GM12878 (cell line): ENCODE measurements at regions not wholly inside any gene's neighbourhood (a gene's known extent, or its start where the extent isn't known, plus 50 kb on each side); places are given as distances from the start of the nearest gene placed in this dataset.

Experiments used
- ATAC-seq: fragments of 200-7000 bp; cut with Tn5 transposase; 3 replicates; pipeline ENCODE4 v1.9.1; 2020; ENCODE audit warnings: mild to moderate bottlenecking, moderate library complexity
- BruUV-seq: library from RNA; stranded (reverse); fragments of 400-500 nt; replicated peaks from 2 replicates; lab custom pipeline; 2021; lab: Mats Ljungman, UMichigan
- CTCF ChIA-PET: fragments of 300-600 bp; sonication (Branson Sonifier 250); formaldehyde crosslinking; extraction: SDS; loops from one replicate; lab custom pipeline; 2021; ENCODE audit warnings: inconsistent platforms; lab: Yijun Ruan, JAX
- POLR2A ChIA-PET: fragments of 350-600 bp; formaldehyde crosslinking; extraction: SDS; loops from one replicate; lab custom pipeline; 2021; ENCODE audit warnings: inconsistent platforms; lab: Charles Lee
- RAD21 ChIA-PET: fragments of 300-600 bp; sonication (Branson Sonifier 250); formaldehyde crosslinking; loops from one replicate; lab custom pipeline; 2023; ENCODE audit warnings: antibody characterized with exemption; ENCODE audit not compliant: unreplicated experiment; lab: Charles Lee
- SMC1A ChIA-PET: fragments of 300-600 bp; sonication (Branson Sonifier 250); formaldehyde crosslinking; loops from one replicate; lab custom pipeline; 2023; ENCODE audit not compliant: unreplicated experiment, uncharacterized antibody; lab: Charles Lee
- DNase-seq: peaks from one replicate; pipeline ENCODE4 v3.0.0-alpha.2; 2011; ENCODE audit warnings: low read depth, low spot score
- FAIRE-seq: peaks from 3 replicates; lab custom pipeline; 2011; peaks lifted over from hg19 to GRCh38; lab: Jason Lieb, UNC
- H2AFZ ChIP-seq: 2 replicates; pipeline ENCODE4 v1.6.0; 2011; ENCODE audit warnings: low read depth, low read length, control low read depth; ENCODE audit not compliant: control insufficient read depth
- H3K27ac ChIP-seq: 2 replicates; pipeline ENCODE4 v1.5.1; 2011; ENCODE audit warnings: control low read depth; ENCODE audit not compliant: control insufficient read depth, insufficient read depth
- H3K27me3 ChIP-seq, 2 experiments: replicated peaks in 1 of 2; 2 replicates each; pipeline versions ENCODE4 v1.6.0 to v1.6.1; 2011; ENCODE audit warnings: low read length in 1 of 2; ENCODE audit not compliant: control insufficient read depth in 2 of 2, insufficient read depth in 2 of 2
- H3K36me3 ChIP-seq, 2 experiments: 2 replicates each; pipeline ENCODE4 v1.5.1; 2011; ENCODE audit warnings: low read length in 1 of 2; ENCODE audit not compliant: control insufficient read depth in 2 of 2, insufficient read depth in 2 of 2
- H3K4me1 ChIP-seq: 2 replicates; pipeline ENCODE4 v1.6.1; 2011; ENCODE audit warnings: mild to moderate bottlenecking, low read length, moderate library complexity, mixed read lengths; ENCODE audit not compliant: control insufficient read depth, insufficient read depth
- H3K4me2 ChIP-seq: 2 replicates; pipeline ENCODE4 v1.6.0; 2011; ENCODE audit warnings: control low read depth; ENCODE audit not compliant: control insufficient read depth, insufficient read depth
- H3K4me3 ChIP-seq: fragments of 200-600 bp; sonication (generic); 2 replicates; pipeline ENCODE4 v1.5.1; 2016
- H3K79me2 ChIP-seq: 2 replicates; pipeline ENCODE4 v1.6.0; 2011; ENCODE audit warnings: low read length; ENCODE audit not compliant: control insufficient read depth, insufficient read depth
- H3K9ac ChIP-seq: 2 replicates; pipeline ENCODE4 v1.8.0; 2011; ENCODE audit warnings: low read length, control low read depth, mixed read lengths; ENCODE audit not compliant: control insufficient read depth, insufficient read depth
- H3K9me3 ChIP-seq: replicated peaks from 3 replicates; pipeline ENCODE4 v1.5.1; 2011; ENCODE audit warnings: mild to moderate bottlenecking, low read length; ENCODE audit not compliant: control insufficient read depth, insufficient read depth
- H4K20me1 ChIP-seq: 2 replicates; pipeline ENCODE4 v1.6.0; 2011; ENCODE audit not compliant: control insufficient read depth, insufficient read depth
- BCLAF1 ChIP-seq: fragments of 450-650 bp; IDR thresholded peaks from 2 replicates; pipeline ENCODE4 v1.6.1; 2017; ENCODE audit warnings: antibody characterized with exemption, mild to moderate bottlenecking, moderate library complexity
- CHD2 ChIP-seq: IDR thresholded peaks from 2 replicates; pipeline ENCODE4 v1.6.1; 2011; ENCODE audit warnings: low read depth, low read length, improper control_type of control experiment, borderline replicate concordance
- CHD4 ChIP-seq: fragments of 200-600 bp; sonication (generic); IDR thresholded peaks from 2 replicates; pipeline ENCODE4 v1.6.1; 2016; ENCODE audit warnings: mild to moderate bottlenecking
- CREB1 ChIP-seq: IDR thresholded peaks from 2 replicates; pipeline ENCODE4 v1.6.1; 2012; ENCODE audit warnings: low read depth, mild to moderate bottlenecking, inconsistent platforms
- KLF5 ChIP-seq: fragments of 450-650 bp; IDR thresholded peaks from 2 replicates; pipeline ENCODE4 v1.6.1; 2014; ENCODE audit warnings: mild to moderate bottlenecking; ENCODE audit not compliant: partially characterized antibody
- MTA3 ChIP-seq: IDR thresholded peaks from 2 replicates; pipeline ENCODE4 v1.6.1; 2012; ENCODE audit warnings: low read length, inconsistent platforms, borderline replicate concordance
- NFIC ChIP-seq: IDR thresholded peaks from 2 replicates; pipeline ENCODE4 v1.6.1; 2012; ENCODE audit warnings: low read depth, mild to moderate bottlenecking, inconsistent platforms, low read length, moderate library complexity
- RB1 ChIP-seq: fragments of 450-650 bp; formaldehyde crosslinking; IDR thresholded peaks from 2 replicates; pipeline ENCODE4 v1.6.1; 2017; ENCODE audit warnings: mild to moderate bottlenecking, borderline replicate concordance
- SMAD5 ChIP-seq: IDR thresholded peaks from 2 replicates; pipeline ENCODE4 v1.6.1; 2016; ENCODE audit warnings: antibody characterized with exemption, low read depth
- WRNIP1 ChIP-seq: IDR thresholded peaks from 2 replicates; pipeline ENCODE4 v1.6.1; 2011; ENCODE audit warnings: low read depth, low read length, improper control_type of control experiment, borderline replicate concordance
- ZNF24 ChIP-seq: fragments of 450-650 bp; IDR thresholded peaks from 2 replicates; pipeline ENCODE4 v1.6.1; 2017; ENCODE audit warnings: antibody characterized with exemption, mild to moderate bottlenecking
- WGBS: methylation state at CpG from one replicate; pipeline ENCODE4 v1.1.6; 2016; ENCODE audit warnings: low lambda C conversion rate; ENCODE audit not compliant: insufficient replicate concordance, insufficient coverage; ENCODE audit errors: missing lambda C conversion rate; 5-methylcytosine and 5-hydroxymethylcytosine counted together
- in situ Hi-C: fragments of 300-500 bp; cut with MboI; formaldehyde crosslinking; loops from 9 replicates; pipeline ENCODE4 v1.14.3; 2018; ENCODE audit warnings: mixed read lengths
- intact Hi-C: fragments of 100-400 bp; cut with micrococcal nuclease; formaldehyde crosslinking; loops from one replicate; pipeline ENCODE4 v1.14.2; 2022; ENCODE audit not compliant: unreplicated experiment
- TF ChIP-seq, protein P1 (sequence below): IDR thresholded peaks from 2 replicates; pipeline ENCODE4 v1.6.1; 2011; ENCODE audit warnings: low read depth, mild to moderate bottlenecking, low read length, moderate library complexity, borderline replicate concordance; ENCODE audit errors: extremely low read depth
- TF ChIP-seq, protein P2 (sequence below): IDR thresholded peaks from 2 replicates; pipeline ENCODE4 v1.6.1; 2012; ENCODE audit warnings: low read depth, low read length, improper control_type of control experiment
- TF ChIP-seq, protein P3 (sequence below): fragments of 450-650 bp; IDR thresholded peaks from 2 replicates; pipeline ENCODE4 v1.6.1; 2017; ENCODE audit warnings: low read depth, mild to moderate bottlenecking, moderate library complexity

DNA sequence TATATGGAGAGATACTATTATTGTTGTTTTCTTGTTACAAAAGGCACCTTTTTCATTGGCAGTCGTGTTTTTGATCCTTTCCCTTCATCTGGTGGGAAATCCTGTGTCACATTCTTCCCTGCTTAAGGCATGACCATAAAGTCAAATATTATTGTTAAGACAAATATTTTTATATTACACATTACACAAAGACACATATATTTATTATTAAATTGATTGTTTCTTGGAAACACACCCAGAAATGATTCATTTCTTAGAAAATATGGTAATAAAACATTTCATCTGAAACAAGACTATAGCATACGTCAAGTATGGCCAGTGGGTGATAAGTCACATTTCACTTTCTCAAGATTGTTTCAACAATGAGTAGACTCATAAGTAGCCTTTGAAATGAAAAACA is 77.3 kb downstream of the KCTD12 start:
- RAD21 ChIA-PET = no interaction called here
- SMC1A ChIA-PET = no interaction called here
- Histone ChIP-seq H3K4me3 (no peak overlapping the region), H3K4me1 (no peaks in the 10 kb centered on the region)
- no peak for DNase-seq
- BruUV-seq = no TSS peak
- WGBS = 26% methylated on average over 2 of the region's 2 CpGs
- intact Hi-C loops = no loop called here
- FAIRE-seq = no peak
- POLR2A ChIA-PET = no interaction called here
- TF ChIP-seq CHD4 (no peak), ZNF24 (no peak), KLF5 (no peak), WRNIP1 (no peak), BCLAF1 (no peak), SMAD5 (no peak), RB1 (no peak), CREB1 (no peak), MTA3 (no peak), CHD2 (no peak), NFIC (no peak)
- TF ChIP-seq, protein P1, sequence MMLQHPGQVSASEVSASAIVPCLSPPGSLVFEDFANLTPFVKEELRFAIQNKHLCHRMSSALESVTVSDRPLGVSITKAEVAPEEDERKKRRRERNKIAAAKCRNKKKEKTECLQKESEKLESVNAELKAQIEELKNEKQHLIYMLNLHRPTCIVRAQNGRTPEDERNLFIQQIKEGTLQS = no peak
- TF ChIP-seq, protein P2, sequence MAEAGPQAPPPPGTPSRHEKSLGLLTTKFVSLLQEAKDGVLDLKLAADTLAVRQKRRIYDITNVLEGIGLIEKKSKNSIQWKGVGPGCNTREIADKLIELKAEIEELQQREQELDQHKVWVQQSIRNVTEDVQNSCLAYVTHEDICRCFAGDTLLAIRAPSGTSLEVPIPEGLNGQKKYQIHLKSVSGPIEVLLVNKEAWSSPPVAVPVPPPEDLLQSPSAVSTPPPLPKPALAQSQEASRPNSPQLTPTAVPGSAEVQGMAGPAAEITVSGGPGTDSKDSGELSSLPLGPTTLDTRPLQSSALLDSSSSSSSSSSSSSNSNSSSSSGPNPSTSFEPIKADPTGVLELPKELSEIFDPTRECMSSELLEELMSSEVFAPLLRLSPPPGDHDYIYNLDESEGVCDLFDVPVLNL = no peak
- TF ChIP-seq, protein P3, sequence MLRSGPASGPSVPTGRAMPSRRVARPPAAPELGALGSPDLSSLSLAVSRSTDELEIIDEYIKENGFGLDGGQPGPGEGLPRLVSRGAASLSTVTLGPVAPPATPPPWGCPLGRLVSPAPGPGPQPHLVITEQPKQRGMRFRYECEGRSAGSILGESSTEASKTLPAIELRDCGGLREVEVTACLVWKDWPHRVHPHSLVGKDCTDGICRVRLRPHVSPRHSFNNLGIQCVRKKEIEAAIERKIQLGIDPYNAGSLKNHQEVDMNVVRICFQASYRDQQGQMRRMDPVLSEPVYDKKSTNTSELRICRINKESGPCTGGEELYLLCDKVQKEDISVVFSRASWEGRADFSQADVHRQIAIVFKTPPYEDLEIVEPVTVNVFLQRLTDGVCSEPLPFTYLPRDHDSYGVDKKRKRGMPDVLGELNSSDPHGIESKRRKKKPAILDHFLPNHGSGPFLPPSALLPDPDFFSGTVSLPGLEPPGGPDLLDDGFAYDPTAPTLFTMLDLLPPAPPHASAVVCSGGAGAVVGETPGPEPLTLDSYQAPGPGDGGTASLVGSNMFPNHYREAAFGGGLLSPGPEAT = no peak
- TF ChIP-seq, all 136 proteins: peak for 0
- ATAC-seq = no peak
- no peaks in the 10 kb centered on the region for H3K27me3 ChIP-seq
- in situ Hi-C loops = no loop called here
- no peaks in the 10 kb centered on the region for H3K9me3 ChIP-seq
- no peaks in the 10 kb centered on the region for H3K36me3 ChIP-seq
- H3K9ac ChIP-seq = no peak overlapping the region
- no peak overlapping the region for H3K27ac ChIP-seq
- CTCF ChIA-PET = no interaction called here
- no peak overlapping the region for H3K4me2 ChIP-seq
- H3K79me2 ChIP-seq = no peaks in the 10 kb centered on the region
- no peak overlapping the region for H2AFZ ChIP-seq
- no peaks in the 10 kb centered on the region for H4K20me1 ChIP-seq
